ENCODE measurements at regions not wholly inside any gene's neighbourhood (a gene's known extent, or its start where the extent isn't known, plus 50 kb on each side); places are given as distances from the start of the nearest gene placed in this dataset.
A peak's percentile ranks its signal among the peaks of the same experiment; 100 is the strongest.

DNA sequence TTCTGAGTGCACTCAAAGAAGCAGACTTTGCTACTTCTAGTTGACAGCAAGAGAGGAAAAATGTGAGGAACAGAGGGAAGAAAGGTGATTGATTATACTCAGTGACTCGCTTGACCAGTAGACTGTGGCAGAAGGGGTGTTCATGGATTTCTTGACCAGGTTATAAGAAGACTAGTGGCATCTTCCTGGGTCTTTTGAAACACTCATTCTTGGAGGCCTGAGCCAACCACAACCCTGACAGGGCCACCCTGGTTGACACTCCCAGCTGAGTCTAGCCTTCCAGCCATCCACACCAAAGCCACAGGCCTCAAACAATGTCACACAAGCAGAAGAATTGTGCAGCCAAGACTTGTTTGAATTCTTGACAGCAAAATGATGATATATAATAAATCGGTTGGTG is 366.3 kb downstream of the SS18 start:
- no peak for DNase-seq (ENCODE audit: low spot score)

DNA sequence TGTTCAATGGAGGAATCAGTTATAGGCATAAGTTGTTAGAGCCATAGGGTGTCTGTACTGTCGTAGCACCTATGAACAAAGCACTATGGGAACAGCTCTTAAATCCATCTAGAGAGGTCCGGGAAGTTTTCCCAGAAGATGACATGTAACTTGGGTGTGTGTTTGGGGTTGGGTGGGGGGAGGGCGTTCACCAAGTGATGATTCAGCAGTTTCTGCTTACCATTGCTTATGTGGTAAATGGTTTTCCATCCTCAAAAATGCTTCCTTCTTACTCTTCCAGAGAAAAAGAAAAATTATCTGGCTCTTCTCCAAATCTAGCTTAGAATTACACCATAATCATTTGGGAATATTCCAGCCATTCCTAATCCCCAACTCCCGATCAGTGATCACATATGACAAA is 361.1 kb upstream of the ZNF521 start:
- no peak for DNase-seq (ENCODE audit: low spot score)

DNA sequence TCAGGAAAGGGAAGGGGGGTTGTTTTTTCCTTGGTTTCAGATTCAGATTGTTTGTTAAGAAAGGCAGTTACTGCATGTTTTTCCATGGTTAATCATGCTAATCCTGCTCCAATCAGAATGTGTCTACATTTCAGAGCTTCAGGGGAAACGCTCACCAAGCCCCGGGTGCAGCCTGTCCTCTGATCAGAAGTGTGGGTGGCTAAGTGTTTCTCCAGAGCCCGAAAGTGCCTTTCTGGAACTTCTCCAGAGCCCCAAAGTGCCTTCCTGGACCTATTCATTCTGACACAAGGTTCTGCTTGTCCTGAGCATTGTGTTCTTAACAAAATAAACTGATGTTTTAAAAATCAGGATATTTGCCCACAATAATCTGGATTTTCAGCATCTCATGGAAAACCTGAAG is 359.0 kb upstream of the ZNF521 start:
- DNase-seq (ENCODE audit: low spot score): no peak

DNA sequence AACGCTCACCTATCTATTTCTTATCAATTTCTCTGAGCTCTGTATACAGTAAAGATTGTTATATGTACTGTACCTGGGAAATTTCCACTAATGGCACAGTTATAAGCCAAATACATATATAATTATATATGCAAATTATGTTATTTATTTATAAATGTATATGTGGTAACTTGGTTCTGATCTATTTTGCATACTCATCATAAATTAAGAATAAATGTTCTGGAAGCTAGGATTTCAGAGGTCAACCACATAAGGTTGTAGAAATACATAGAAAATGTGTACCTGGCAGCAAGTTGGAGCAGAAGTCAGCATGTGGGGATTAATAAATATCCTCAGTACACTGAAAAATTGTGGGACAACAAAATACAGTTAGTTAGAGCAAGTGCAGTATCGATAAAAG is 353.7 kb upstream of the ZNF521 start:
- no peak for DNase-seq (ENCODE audit: low spot score)

DNA sequence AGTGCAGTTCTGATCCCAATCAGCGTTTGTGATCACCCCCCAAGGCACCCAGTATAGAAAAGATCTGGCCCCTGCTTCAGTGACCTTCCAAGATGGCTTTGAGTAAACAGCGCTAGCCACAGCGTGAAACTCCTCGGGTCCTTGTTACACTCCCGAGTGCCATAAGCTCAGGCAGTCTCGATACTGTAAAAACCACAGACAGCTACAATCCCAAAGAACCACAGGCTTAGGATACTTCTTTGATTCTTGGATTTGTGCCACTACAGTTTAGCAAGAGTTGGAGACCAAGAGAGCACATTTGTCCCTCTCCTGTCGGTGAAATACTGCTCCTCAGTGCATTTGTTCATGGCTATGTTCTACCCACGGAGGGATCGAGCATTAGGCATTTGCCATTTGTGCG is 352.5 kb upstream of the ZNF521 start:
- DNase-seq (ENCODE audit: low spot score): no peak

DNA sequence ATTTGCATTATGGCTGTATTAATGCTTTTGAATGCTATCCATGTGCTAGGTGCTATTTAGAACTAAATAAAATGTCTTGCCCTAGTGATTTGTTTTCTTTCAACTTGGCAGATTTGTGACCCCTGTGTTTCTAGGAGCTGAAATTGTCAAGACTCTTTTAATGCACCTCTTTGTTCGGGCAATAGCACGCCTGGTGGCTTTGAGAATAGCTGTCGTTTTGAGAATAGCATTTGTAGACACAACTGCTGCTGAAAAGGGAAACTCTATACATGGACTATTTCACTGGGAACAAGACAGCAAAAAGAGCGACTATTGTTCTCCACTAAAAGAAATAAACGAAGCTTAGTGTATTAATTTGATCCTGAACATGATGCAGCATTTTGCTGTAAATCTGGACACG is 352.1 kb upstream of the ZNF521 start:
- no peak for DNase-seq (ENCODE audit: low spot score)

DNA sequence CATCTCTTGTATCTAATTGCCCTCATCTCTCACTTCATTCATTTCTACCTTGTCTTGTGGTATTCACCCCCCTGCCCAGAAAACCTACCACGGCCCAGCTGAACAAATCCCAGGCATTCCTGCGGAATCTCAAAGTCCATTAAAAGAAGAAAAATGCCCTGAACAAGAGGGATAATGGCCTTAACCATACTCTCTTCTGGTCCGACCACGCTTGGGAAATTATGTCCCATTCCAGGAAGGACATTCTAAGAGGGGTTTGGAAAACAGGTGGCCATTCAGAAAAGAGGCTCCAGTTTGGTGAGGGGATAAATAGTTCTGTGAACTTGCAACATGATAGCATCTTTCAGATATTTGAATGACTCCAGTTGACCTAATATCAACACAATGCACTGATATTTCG is 349.9 kb upstream of the ZNF521 start:
- DNase-seq (ENCODE audit: low spot score): no peak

DNA sequence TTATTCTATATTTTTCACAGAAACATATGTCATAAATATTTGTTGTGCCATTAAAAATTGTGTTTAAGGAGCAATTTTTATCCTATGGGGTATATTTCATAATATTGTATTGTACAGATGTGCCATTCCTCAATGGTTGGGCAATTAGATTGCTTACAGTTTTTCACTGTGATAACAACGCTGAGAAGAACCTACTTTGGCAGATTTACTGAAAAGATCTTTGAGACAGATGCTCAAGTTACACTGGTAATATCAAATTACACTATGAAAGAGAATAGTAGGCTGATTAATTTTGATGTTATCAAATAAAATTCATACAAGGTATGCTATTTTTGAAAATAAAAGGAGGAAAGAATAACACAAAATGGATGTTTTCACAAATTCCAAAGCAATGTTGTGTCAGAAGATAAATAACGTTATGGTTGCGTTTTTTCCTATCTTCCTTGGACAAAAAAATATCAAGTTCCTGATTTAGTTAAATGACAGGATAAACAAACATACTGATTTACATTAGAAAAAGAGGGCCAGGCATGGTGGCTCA is 335.1 kb upstream of the ZNF521 start:
- DNase-seq (ENCODE audit: low spot score): no peak

DNA sequence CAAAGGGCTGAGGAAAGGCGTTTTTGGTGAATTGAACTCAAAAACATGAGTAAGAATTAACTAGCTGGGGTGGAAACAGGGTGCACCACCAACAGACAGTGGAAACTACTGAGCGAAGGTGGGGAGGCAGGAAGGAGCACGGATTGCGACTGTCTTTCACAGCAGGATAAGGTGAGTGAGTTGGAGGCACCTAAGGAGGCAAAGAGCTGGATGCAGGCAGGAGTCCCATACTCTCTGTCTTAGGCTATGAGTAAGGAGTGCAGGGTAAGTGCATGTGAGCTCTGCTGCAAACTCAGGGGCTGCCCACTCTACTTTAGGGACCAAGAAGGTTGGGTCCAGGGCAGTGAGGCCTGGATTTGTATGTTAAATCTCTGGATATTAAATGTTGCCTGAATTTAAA is 333.1 kb upstream of the ZNF521 start:
- DNase-seq (ENCODE audit: low spot score): no peak

DNA sequence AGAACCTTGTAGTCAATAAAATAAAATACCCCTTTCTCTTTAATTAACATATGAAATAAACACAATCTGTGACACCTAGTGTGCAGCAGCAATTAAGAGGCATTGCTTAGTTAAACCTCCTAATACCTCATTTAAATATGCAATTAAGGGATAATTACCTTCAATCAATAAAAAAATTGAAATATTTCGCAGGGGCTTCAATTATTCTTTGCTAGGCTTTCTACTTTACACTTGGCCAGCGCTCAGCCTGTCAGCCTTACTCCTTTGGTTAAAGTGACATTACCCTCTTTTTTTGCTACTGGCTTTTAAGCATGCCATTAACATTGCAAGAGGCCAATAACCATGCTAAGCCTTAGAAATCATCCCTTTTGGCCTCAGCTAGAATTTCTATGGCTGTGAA is 327.5 kb upstream of the ZNF521 start:
- no peak for DNase-seq (ENCODE audit: low spot score)

DNA sequence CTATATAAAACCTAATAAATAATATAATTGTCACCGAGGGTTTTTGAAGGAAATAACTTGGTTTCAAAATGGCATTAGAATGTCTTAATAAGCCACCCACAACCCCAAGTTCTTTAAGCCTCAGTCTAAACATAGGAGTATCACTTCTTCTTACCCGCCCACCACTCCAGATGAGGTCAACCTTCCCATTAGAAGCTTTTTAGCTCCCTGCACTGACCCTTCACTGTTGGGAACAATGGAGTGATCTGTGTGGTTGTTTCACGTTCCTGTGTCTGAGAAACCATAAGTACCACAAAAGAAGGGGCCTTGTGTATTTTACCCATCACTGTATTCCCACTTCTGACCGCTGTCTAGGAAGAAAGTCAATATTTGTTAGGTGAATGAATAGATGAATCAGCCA is 326.3 kb upstream of the ZNF521 start:
- no peak for DNase-seq (ENCODE audit: low spot score)

DNA sequence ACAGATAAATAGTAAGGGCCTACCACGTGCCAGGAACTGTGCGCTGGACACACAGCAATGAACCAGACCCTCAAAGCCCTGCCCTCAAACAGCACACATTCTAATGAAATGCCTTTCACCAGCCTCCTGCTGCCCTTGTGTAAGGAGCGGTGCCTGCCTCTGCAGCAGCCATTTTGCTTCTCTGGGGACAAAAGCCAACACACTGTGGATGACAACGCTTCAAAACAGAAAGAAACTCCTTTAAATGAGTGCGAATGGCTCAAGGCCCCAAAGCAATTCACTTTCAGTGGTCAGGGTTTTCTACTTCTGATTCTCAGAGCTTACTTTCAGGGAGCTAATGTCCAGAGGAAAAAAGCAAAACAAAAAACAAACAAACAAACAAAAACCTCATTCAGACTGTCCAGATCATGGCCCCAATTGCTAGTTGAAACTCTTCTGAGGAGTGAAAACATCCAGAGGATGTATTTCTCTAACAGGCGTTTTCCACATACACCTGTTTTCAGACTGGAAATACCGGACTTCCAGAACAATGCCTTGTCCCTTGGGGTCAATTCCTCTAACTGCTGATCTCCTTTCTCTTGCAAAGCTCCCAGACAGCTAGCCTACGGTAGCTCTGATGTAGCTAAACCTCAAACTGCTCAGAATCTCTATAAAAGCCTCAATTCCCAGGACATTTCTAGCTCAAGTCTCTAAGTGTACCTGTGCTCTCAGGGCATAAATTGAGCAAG is 323.3 kb upstream of the ZNF521 start:
- DNase-seq (ENCODE audit: low spot score): no peak

DNA sequence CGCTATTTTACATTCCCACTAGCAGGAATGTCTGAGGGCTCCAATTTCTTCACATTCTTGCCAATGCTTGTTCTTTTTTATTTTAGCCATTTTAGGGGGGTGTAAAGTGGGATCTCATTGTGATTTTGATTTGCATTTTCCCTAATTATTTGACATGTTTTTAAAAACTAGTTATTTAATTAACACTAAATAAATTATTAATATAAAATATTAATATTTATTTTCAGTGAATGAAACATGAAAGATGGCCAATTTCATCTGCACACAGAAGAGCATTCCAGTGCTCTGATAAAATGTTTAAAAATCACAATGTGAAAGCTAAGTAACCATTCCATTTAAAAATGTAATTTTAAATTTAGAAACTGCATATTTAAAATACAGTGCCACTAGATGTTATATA is 322.2 kb upstream of the ZNF521 start:
- DNase-seq (ENCODE audit: low spot score): no peak

DNA sequence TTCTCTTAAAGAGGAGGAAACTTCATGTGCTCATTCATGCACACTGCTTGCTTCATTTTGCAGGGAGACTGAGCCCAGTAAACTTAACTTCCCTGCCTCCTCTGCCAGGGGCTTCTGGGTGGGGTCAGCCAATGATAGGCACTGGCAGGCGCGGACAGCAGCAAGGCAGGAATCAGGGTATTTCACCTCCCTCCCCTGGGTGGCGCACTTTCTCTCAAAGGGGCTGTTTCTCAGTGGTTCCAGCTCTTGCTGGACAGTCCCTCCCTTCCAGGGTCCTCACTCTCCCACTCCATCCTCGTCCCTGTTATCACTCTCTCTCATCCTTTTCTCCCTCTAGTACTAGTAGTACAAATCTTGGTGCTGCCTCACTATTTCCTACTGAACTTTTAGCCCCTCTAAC is 320.5 kb upstream of the ZNF521 start:
- DNase-seq (ENCODE audit: low spot score): no peak

DNA sequence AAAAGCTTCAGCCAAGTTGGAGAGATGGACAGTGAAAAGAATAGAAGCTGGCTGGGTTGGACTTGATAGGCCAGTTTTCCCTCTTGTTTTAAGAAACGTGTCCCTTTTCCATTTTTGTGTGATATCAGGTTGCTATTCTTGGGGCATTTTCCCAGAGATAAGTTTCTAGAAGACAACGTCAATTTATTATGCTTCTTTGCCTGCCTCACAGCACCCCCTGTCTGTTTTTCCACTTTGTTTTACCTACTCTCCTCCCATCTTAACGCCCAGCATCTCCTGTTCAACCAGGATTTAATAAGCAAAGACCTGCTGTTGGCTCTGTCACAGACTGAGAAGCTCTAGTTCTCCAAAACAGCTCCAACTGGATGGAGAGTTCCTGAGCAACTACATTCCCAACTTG is 317.8 kb upstream of the ZNF521 start:
- no peak for DNase-seq (ENCODE audit: low spot score)

DNA sequence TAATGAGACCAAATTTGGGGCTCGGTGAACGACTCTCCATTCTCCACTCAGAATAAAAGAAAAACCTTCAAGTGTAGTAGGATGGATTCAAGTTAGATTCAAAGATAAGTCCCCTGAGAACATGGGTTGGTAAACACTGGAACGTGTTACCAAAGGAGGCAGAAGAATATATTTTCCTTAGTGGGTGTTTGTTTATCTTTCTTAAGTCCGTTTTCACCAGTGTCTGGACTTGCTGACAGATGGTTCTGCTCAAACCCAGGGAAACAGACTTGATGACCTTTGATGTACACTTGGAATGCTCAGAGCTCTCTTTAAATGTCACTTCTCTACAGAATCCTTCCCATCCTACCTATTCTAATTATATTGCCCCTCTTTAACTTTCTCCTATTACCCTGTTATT is 310.3 kb upstream of the ZNF521 start:
- no peak for DNase-seq (ENCODE audit: low spot score)

DNA sequence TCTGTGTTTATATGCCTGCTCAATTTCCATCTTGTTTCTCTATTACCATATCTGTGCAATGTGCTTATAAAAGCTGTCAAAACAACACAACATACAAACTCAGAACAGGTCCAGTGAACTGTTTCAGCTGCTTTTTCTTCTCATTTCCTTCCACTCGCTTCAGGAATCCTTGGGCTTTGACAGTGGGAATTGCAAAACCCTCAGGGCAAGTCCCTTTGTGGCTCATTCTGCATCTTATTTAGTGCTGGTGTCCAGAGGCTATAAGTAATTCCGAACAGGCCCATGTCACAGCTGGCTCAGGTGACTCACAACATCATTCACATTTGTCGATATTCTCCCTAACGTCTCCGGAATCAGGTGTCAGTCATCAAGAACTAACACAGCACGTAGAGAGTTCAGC is 309.9 kb upstream of the ZNF521 start:
- no peak for DNase-seq (ENCODE audit: low spot score)

DNA sequence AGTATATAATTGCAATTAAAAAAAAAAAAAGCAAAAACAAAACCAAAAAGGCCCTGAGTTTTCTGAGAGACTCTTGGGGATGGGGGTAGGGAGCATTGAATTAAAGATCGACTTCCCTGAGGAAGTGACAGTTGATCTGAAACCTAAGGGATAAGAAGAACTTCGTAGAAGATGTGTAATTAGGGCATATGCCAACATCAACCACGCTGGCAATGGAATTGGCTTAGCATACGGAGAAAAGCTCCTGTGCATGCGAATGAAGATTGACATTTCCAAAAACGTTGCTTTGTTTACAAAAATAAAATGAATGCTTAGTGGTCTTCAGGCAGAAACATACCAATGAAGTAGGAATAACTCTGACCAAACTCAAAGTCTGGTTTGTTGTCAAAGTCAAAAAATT is 307.6 kb upstream of the ZNF521 start:
- no peak for DNase-seq (ENCODE audit: low spot score)

DNA sequence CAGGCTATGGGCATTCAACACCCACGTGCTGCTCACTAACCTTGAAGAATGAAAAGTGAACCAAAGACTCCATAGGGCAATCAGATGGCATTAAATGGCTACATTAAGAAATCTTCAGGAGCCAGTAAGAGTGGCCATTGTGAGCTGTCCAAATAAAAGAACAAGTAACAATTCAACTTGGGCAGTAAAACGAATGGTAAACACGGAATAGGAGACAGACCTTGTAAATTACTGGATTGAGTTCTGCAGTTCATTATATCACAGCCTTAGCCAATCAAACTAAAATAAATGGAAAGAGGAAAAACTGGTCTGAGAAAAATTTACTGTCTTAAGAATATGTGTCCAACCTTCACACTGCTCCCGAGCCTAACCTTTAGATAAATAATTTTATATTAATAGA is 306.5 kb upstream of the ZNF521 start:
- DNase-seq (ENCODE audit: low spot score): no peak

DNA sequence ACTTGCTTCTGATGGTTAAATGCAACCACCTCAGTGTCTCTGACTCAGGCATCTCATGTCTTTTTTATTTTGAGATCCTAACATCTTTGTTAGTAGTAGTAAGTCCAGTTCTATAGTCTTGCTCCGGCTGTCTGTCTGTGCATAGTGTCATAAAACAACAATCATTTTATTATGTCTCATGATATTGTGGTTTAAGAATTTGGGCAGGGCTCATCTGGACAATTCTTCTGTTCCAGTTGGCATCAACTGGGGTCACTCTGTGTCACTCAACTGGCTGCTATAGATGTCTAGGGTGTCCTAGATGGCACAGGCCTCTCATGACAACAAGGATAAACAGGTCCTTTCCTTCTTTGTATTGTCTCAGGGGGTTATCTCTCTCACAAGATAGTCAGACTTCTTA is 299.6 kb upstream of the ZNF521 start:
- DNase-seq (ENCODE audit: low spot score): no peak

DNA sequence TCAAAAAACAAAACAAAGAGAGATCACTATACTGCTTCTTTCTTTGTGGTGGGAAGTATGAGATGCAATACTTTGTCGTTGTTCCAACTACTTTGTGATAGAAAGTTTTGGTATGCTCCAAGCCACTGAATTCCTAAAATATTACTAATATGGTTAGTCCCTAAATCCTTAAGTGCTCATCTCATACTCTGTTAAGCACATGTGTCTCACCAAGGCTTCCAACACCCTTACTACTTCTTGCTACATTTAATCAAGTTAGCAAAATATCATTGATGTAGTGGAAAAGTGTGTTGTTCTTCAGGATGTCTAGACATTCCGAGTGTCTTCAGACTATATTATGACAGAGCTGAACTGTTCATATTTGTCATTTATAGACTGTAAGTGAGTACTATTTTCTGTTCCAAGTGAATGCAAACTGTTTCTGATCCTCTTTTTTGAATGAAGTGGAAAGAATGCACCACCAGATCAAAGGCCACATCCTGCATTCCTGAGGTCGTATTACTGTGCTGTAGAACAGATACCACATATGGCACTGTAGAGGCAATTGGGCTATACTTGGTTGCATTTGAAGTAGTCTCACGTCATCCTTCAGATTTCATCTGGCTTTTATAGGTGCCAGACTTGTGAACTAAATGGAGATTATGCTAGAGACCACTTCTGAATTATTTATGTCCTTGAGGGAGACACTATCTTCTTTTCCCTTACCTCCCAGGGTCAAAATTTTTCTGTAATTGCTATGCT is 298.4 kb upstream of the ZNF521 start:
- DNase-seq (ENCODE audit: low spot score): peak; percentile 66

DNA sequence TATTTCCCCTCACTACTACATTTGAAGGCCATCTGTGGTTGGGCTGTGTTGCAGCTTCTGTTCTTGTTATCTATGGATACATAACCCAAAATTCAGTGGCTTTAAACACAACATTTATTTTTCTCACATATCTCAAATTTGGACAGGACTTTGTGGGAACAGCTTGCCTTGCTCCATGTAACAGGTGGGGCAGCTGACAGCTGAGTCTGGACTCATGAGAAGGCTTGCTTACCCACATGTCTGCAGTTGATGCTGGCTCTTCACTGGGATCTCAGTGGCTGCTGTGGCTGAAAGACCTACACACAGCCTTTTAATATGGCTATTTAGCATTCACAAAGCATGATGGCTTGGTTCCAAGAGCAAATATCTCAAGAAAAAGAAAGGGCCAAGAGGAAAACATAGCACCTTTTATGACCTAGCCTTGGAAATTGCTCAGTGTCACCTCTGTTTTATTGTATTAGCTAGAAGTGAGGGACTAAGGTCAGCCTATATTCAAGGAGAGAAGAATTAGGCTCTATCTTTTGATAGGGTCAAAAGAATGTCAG is 296.8 kb upstream of the ZNF521 start:
- DNase-seq (ENCODE audit: low spot score): no peak

DNA sequence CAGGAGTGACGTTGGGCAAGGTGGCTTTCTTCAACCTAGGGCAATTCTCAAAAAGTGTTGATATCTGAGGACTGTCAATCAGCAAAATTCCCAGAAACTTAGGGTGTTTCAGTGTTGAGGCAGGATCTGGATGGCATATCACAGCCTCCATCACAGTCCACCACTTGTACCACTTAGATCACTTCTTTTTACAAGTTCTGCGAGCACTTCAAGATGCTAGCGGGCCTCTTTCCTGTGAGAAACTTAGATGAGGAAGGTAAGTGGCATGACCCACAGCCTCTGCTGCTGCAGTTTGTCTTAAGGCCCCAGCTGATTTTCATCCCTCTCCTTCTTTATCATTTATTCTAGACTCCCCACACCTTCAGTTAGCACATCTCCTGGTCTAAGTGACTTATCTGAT is 295.4 kb upstream of the ZNF521 start:
- no peak for DNase-seq (ENCODE audit: low spot score)
